WTC11 (cell line): ENCODE measurements at regions not wholly inside any gene's neighbourhood (a gene's known extent, or its start where the extent isn't known, plus 50 kb on each side); places are given as distances from the start of the nearest gene placed in this dataset.

Experiments used
- ATF3 ChIP-seq: sonication (generic); formaldehyde crosslinking; conservative IDR thresholded peaks from 2 replicates; pipeline ENCODE4 v1.8.1; 2022; ENCODE audit warnings: mild to moderate bottlenecking, missing genetic modification reagents
- CBFB ChIP-seq: sonication (generic); formaldehyde crosslinking; IDR thresholded peaks from 2 replicates; pipeline ENCODE4 v1.8.1; 2022; ENCODE audit warnings: mild to moderate bottlenecking, low read depth, missing genetic modification reagents
- CREB1 ChIP-seq: sonication (generic); formaldehyde crosslinking; IDR thresholded peaks from 2 replicates; pipeline ENCODE4 v1.8.0; 2023; ENCODE audit warnings: mild to moderate bottlenecking, missing genetic modification reagents
- CTCF ChIP-seq: fragments of 200-600 bp; IDR thresholded peaks from 2 replicates; pipeline ENCODE4 v1.8.0; 2022; ENCODE audit warnings: antibody characterized with exemption
- IRF2 ChIP-seq: sonication (generic); formaldehyde crosslinking; IDR thresholded peaks from 2 replicates; pipeline ENCODE4 v1.8.0; 2022; ENCODE audit warnings: low read depth, missing genetic modification reagents, borderline replicate concordance
- MLX ChIP-seq: sonication (generic); formaldehyde crosslinking; IDR thresholded peaks from 2 replicates; pipeline ENCODE4 v1.8.1; 2023; ENCODE audit warnings: mild to moderate bottlenecking, missing genetic modification reagents, moderate library complexity
- NR3C1 ChIP-seq: sonication (generic); formaldehyde crosslinking; conservative IDR thresholded peaks from 2 replicates; pipeline ENCODE4 v1.8.1; 2023; ENCODE audit warnings: low read depth, mild to moderate bottlenecking, missing genetic modification reagents
- ZBTB21 ChIP-seq: sonication (generic); formaldehyde crosslinking; IDR thresholded peaks from 2 replicates; pipeline ENCODE4 v1.8.1; 2023; ENCODE audit warnings: mild to moderate bottlenecking, missing genetic modification reagents, borderline replicate concordance
- ZNF512 ChIP-seq: sonication (generic); formaldehyde crosslinking; IDR thresholded peaks from 2 replicates; pipeline ENCODE4 v1.8.1; 2022; ENCODE audit warnings: missing genetic modification reagents, borderline replicate concordance
- TF ChIP-seq, protein P1 (sequence below): sonication (generic); formaldehyde crosslinking; IDR thresholded peaks from 2 replicates; pipeline ENCODE4 v1.8.1; 2022; ENCODE audit warnings: mild to moderate bottlenecking, missing genetic modification reagents, moderate library complexity, borderline replicate concordance
- TF ChIP-seq, protein P2 (sequence below): sonication (generic); formaldehyde crosslinking; IDR thresholded peaks from 2 replicates; pipeline ENCODE4 v1.8.1; 2023; ENCODE audit warnings: mild to moderate bottlenecking, missing genetic modification reagents, moderate library complexity
- TF ChIP-seq, protein P3 (sequence below): fragments of 250-450 bp; sonication (Bioruptor Pico); IDR thresholded peaks from 2 replicates; pipeline ENCODE4 v1.9.0; 2021; ENCODE audit warnings: mild to moderate bottlenecking

DNA sequence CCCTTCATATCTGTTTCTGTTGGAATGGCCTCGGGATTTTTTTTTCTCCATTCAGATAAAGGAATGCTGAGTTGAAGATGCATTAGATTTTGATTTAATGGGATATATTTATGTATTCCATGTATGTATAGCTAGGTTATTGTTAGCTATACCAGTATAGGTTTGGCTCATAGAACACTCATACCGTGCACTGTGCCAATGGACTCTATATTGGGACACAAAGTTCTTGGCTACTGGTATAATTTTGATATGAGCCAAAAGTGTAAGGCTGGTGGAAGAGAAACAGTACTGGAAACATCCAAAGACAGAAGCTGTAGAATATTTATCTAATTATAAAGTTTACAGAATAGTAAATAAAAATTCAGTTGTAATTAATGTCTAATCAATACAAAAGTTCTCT, 1912.1 kb downstream of the STIM2 start:
- TF ChIP-seq MLX (no peak), IRF2 (CRISPR knock-in tag) (no peak), CREB1 (CRISPR knock-in tag) (no peak), CTCF (no peak), ZNF512 (CRISPR knock-in tag) (no peak), CBFB (CRISPR knock-in tag) (no peak), ZBTB21 (no peak), NR3C1 (CRISPR knock-in tag) (no peak), ATF3 (CRISPR knock-in tag) (no peak)
- TF ChIP-seq, protein P1, sequence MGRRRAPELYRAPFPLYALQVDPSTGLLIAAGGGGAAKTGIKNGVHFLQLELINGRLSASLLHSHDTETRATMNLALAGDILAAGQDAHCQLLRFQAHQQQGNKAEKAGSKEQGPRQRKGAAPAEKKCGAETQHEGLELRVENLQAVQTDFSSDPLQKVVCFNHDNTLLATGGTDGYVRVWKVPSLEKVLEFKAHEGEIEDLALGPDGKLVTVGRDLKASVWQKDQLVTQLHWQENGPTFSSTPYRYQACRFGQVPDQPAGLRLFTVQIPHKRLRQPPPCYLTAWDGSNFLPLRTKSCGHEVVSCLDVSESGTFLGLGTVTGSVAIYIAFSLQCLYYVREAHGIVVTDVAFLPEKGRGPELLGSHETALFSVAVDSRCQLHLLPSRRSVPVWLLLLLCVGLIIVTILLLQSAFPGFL (CRISPR knock-in tag) = no peak
- TF ChIP-seq, protein P2, sequence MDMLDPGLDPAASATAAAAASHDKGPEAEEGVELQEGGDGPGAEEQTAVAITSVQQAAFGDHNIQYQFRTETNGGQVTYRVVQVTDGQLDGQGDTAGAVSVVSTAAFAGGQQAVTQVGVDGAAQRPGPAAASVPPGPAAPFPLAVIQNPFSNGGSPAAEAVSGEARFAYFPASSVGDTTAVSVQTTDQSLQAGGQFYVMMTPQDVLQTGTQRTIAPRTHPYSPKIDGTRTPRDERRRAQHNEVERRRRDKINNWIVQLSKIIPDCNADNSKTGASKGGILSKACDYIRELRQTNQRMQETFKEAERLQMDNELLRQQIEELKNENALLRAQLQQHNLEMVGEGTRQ (CRISPR knock-in tag) = no peak
- TF ChIP-seq, protein P3, sequence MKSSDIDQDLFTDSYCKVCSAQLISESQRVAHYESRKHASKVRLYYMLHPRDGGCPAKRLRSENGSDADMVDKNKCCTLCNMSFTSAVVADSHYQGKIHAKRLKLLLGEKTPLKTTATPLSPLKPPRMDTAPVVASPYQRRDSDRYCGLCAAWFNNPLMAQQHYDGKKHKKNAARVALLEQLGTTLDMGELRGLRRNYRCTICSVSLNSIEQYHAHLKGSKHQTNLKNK (CRISPR knock-in tag) = no peak
